SK-N-MC (cell line): ENCODE measurements at regions not wholly inside any gene's neighbourhood (a gene's known extent, or its start where the extent isn't known, plus 50 kb on each side); places are given as distances from the start of the nearest gene placed in this dataset.

Experiments
- DNase-seq: peaks from one replicate; pipeline ENCODE4 v3.0.0-alpha.2; 2011; ENCODE audit warnings: low read depth, low spot score
- H3K27ac ChIP-seq: fragments of 200-600 bp; sonication (generic); 2 replicates; pipeline ENCODE4 v1.5.1; 2016; ENCODE audit warnings: mixed run types
- H3K36me3 ChIP-seq: fragments of 200-600 bp; sonication (generic); 2 replicates; pipeline ENCODE4 v1.6.1; 2017; ENCODE audit warnings: antibody characterized with exemption, low read length, mixed read lengths; ENCODE audit not compliant: insufficient read depth
- H3K4me3 ChIP-seq: fragments of 200-600 bp; sonication (generic); 2 replicates; pipeline ENCODE4 v1.5.1; 2016
- H3K9ac ChIP-seq: fragments of 200-600 bp; sonication (generic); 2 replicates; pipeline ENCODE4 v1.8.0; 2017; ENCODE audit warnings: mixed run types, mixed read lengths; ENCODE audit not compliant: insufficient read length
- H3K9me3 ChIP-seq: fragments of 200-600 bp; sonication (generic); 2 replicates; pipeline ENCODE4 v1.6.1; 2017; ENCODE audit warnings: low read depth, mild to moderate bottlenecking, antibody characterized with exemption, low read length, moderate library complexity, mixed read lengths
- EZH2 ChIP-seq: fragments of 200-600 bp; sonication (generic); IDR thresholded peaks from one replicate; pipeline ENCODE4 v1.6.1; 2017; ENCODE audit warnings: antibody characterized with exemption
- FOXP2 ChIP-seq: optimal IDR thresholded peaks from 2 replicates; pipeline ENCODE3; 2011; ENCODE audit warnings: mild to moderate bottlenecking, moderate library complexity; ENCODE audit not compliant: insufficient read depth; ENCODE audit errors: extremely low read length, control extremely low read depth
- POLR2AphosphoS5 ChIP-seq: IDR thresholded peaks from 2 replicates; pipeline ENCODE4 v1.6.1; 2012; ENCODE audit warnings: mild to moderate bottlenecking, low read depth, low read length, borderline replicate concordance

GRCh38 chr5:3382782-3383181 is 212.8 kb upstream of the IRX1 start:
- H3K9me3 ChIP-seq: no peaks in the 10 kb centered on the region
- no peak overlapping the region for H3K4me3 ChIP-seq
- H3K9ac ChIP-seq: no peak overlapping the region
- H3K36me3 ChIP-seq: no peaks in the 10 kb centered on the region
- no peak for TF ChIP-seq EZH2
- TF ChIP-seq POLR2AphosphoS5: no peak
- TF ChIP-seq FOXP2: no peak
- no peak overlapping the region for H3K27ac ChIP-seq
- no peak for DNase-seq

DNA sequence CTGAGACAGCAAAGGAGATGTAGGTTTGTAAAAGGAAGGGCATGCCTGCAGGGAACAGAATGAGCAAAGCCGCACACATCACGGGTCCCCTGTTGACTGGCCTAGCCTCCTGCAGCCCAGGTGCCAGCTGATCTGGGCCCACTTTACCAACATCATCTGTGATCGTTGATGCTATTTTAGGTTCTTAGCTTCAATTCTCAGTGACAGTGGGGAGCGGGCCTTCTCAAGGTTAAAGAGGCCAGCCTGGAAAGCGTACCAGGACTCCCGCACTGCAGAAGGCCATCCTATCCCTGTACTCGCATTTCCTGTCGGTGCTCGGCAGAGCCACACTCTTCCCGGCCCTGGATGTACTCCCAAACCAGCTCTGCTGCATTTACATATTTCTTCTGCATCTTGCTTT is 213.5 kb upstream of the IRX1 start:
- Histone ChIP-seq H3K9me3 (no peaks in the 10 kb centered on the region), H3K4me3 (no peak overlapping the region), H3K9ac (no peak overlapping the region), H3K36me3 (no peaks in the 10 kb centered on the region), H3K27ac (no peak overlapping the region)
- no peak for DNase-seq
- TF ChIP-seq POLR2AphosphoS5 (no peak), EZH2 (no peak), FOXP2 (no peak)

DNA sequence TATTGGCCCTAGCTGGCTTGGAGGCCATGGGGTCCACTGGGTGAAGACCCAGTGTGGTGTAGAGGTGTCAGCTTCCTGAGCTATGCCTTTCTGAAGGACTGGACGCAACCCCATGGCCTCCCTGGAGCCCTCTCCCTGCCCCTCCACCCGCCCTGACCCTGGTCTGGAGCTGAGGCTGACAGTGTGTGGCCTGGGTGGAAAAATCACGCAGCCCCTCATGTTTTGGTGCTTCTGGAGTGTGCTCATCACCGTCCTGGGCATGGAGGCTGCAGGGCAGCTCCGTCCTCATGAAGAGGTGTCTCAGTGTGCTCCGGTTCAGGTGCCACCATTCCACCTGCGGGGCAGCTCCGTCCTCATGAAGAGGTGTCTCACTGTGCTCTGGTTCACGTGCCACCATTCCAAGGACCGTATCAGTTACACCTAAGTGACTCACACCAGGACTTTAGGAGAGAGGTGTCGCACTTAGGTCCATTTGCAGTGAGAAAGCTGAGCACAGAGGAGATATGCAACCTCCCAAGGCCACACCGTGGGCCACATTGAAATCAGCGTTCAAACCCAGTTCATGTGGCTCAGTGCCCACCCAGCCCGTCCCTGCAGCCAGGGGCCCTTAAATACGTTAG is 214.3 kb upstream of the IRX1 start:
- Histone ChIP-seq H3K27ac (no peak overlapping the region), H3K4me3 (no peak overlapping the region), H3K36me3 (no peaks in the 10 kb centered on the region), H3K9me3 (no peaks in the 10 kb centered on the region), H3K9ac (no peak overlapping the region)
- no peak for DNase-seq
- TF ChIP-seq POLR2AphosphoS5 (no peak), FOXP2 (no peak), EZH2 (no peak)

GRCh38 chr5:3380689-3381088 is 214.9 kb upstream of the IRX1 start:
- Histone ChIP-seq H3K27ac (no peak overlapping the region), H3K4me3 (no peak overlapping the region), H3K9ac (no peak overlapping the region), H3K9me3 (no peaks in the 10 kb centered on the region), H3K36me3 (no peaks in the 10 kb centered on the region)
- DNase-seq: no peak
- TF ChIP-seq FOXP2: no peak
- no peak for TF ChIP-seq EZH2
- TF ChIP-seq POLR2AphosphoS5: no peak

GRCh38 chr5:3377831-3378230 is 217.8 kb upstream of the IRX1 start:
- H3K27ac ChIP-seq: no peak overlapping the region
- no peak overlapping the region for H3K9ac ChIP-seq
- no peaks in the 10 kb centered on the region for H3K9me3 ChIP-seq
- DNase-seq: no peak
- H3K36me3 ChIP-seq: no peaks in the 10 kb centered on the region
- TF ChIP-seq POLR2AphosphoS5 (no peak), FOXP2 (no peak), EZH2 (no peak)
- H3K4me3 ChIP-seq: no peak overlapping the region

- TF ChIP-seq POLR2AphosphoS5: no peak
- TF ChIP-seq EZH2: no peak
- TF ChIP-seq FOXP2: no peak
- Histone ChIP-seq H3K27ac (no peak overlapping the region), H3K9me3 (no peaks in the 10 kb centered on the region), H3K4me3 (no peak overlapping the region), H3K9ac (no peak overlapping the region), H3K36me3 (no peaks in the 10 kb centered on the region)
- no peak for DNase-seq
Observed at GRCh38 chr5:3377176-3377575, 218.5 kb upstream of the IRX1 start.

- Histone ChIP-seq H3K9ac (no peak overlapping the region), H3K4me3 (no peak overlapping the region), H3K36me3 (no peaks in the 10 kb centered on the region), H3K9me3 (no peaks in the 10 kb centered on the region), H3K27ac (no peak overlapping the region)
- no peak for DNase-seq
- TF ChIP-seq POLR2AphosphoS5 (no peak), FOXP2 (no peak), EZH2 (no peak)
Observed at GRCh38 chr5:3376611-3377010, 219.0 kb upstream of the IRX1 start.

GRCh38 chr5:3375586-3376311 is 219.9 kb upstream of the IRX1 start:
- H3K36me3 ChIP-seq: no peaks in the 10 kb centered on the region
- TF ChIP-seq EZH2 (no peak), FOXP2 (no peak), POLR2AphosphoS5 (no peak)
- no peak overlapping the region for H3K9ac ChIP-seq
- no peaks in the 10 kb centered on the region for H3K9me3 ChIP-seq
- no peak overlapping the region for H3K27ac ChIP-seq
- no peak overlapping the region for H3K4me3 ChIP-seq
- DNase-seq: no peak
